ENCODE measurements at regions not wholly inside any gene's neighbourhood (a gene's known extent, or its start where the extent isn't known, plus 50 kb on each side); places are given as distances from the start of the nearest gene placed in this dataset.
"Not testable (repeated sequence)": the region's sequence is repeated elsewhere in the genome, so short reads cannot be mapped to it uniquely, and the experiment has no call there.

DNA sequence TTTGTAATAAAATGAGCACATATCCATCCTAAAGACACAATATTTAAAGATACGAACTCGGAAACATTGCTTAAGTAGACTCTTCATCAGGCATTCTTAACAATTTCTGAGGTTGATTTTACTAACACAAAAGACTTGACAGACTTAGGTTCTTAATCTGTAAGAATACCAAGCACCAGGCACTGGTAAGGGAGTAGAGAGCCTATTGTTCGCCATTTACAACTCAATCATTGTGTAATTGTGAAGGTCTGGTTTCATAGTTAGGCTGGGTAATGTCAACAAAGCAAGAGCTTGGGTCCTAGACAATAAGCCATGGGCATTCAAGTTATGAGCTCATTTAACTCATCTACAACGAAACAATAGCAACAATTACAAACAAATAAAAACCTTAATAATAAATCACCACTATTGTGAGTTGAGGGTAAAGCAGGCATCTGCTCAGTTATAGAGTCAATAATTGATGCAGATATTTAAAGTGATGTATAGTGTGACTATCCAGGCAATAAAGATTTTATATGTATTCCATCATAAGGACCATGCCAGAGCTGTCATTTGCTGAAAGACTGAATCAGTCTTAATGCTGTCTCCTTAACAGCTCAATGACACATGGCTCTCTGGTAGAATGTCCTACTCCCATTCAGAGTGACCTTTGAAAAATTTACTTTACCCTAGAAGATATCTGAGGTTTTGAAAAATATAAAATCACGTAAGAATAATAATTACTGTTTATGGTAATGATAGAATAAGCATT, 664.0 kb upstream of the PCDH7 start:
- no peaks in the 10 kb centered on the region for H3K4me1 Mint-ChIP-seq
- no peaks in the 10 kb centered on the region for H3K9me3 Mint-ChIP-seq
- H3K36me3 Mint-ChIP-seq (ENCODE audit: low read depth) = no peaks in the 10 kb centered on the region
- Histone ChIP-seq H3K9ac (ENCODE audit: extremely low read depth, low read length, poor library complexity, severe bottlenecking) (no peak overlapping the region), H3K4me3 (ENCODE audit: low read length) (no peak overlapping the region), H3K4me1 (ENCODE audit: control insufficient read depth, insufficient read depth, low read length) (no peaks in the 10 kb centered on the region), H3K36me3 (ENCODE audit: control insufficient read depth, insufficient read depth, low read length) (no peaks in the 10 kb centered on the region), H3K27ac (ENCODE audit: low read depth, low read length) (no peak overlapping the region), H3K27me3 (ENCODE audit: control insufficient read depth, insufficient read depth, low read length, poor library complexity, severe bottlenecking) (no peaks in the 10 kb centered on the region), H3K9me3 (ENCODE audit: control insufficient read depth, low read length) (no peaks in the 10 kb centered on the region)
- no peak overlapping the region for H3K27ac Mint-ChIP-seq
- WGBS, 2 experiments (ENCODE audit: insufficient coverage in 1 of 2, insufficient read length in 1 of 2) = 89 to 94% methylated on average over 2 to 4 of the region's 5 CpGs
- H3K4me3 Mint-ChIP-seq = no peak overlapping the region
- TF ChIP-seq CTCF (conservative IDR thresholded peaks at IDR 0.05) = no peak
- DNase-seq = no peak
- no peaks in the 10 kb centered on the region for H3K27me3 Mint-ChIP-seq (ENCODE audit: insufficient read depth)

- Histone ChIP-seq H3K27ac (ENCODE audit: low read depth, low read length) (no peak overlapping the region), H3K27me3 (ENCODE audit: control insufficient read depth, insufficient read depth, low read length, poor library complexity, severe bottlenecking) (no peaks in the 10 kb centered on the region), H3K4me1 (ENCODE audit: control insufficient read depth, insufficient read depth, low read length) (no peaks in the 10 kb centered on the region), H3K9me3 (ENCODE audit: control insufficient read depth, low read length) (no peaks in the 10 kb centered on the region), H3K4me3 (ENCODE audit: low read length) (no peak overlapping the region), H3K36me3 (ENCODE audit: control insufficient read depth, insufficient read depth, low read length) (no peaks in the 10 kb centered on the region), H3K9ac (ENCODE audit: extremely low read depth, low read length, poor library complexity, severe bottlenecking) (no peak overlapping the region)
- Mint-ChIP-seq H3K9me3 (no peaks in the 10 kb centered on the region), H3K27ac (no peak overlapping the region), H3K4me3 (no peak overlapping the region), H3K4me1 (no peaks in the 10 kb centered on the region), H3K36me3 (ENCODE audit: low read depth) (no peaks in the 10 kb centered on the region), H3K27me3 (ENCODE audit: insufficient read depth) (no peaks in the 10 kb centered on the region)
- no peak for DNase-seq
- no peak for TF ChIP-seq CTCF (conservative IDR thresholded peaks at IDR 0.05)
- 88% methylated on average over 1 of the region's 1 CpG; no CpG with 5 or more reads in 1 of the 2 experiments for WGBS, 2 experiments (ENCODE audit: insufficient coverage in 1 of 2, insufficient read length in 1 of 2)
These were observed 651.9 kb upstream of the PCDH7 start for GRCh38 chr4:30068234-30068633.

GRCh38 chr4:30073011-30073710, 647.0 kb upstream of the PCDH7 start:
- no peak overlapping the region for H3K9ac ChIP-seq (ENCODE audit: extremely low read depth, low read length, poor library complexity, severe bottlenecking)
- Mint-ChIP-seq H3K4me3 (no peak overlapping the region), H3K27me3 (ENCODE audit: insufficient read depth) (no peaks in the 10 kb centered on the region), H3K36me3 (ENCODE audit: low read depth) (no peaks in the 10 kb centered on the region), H3K27ac (no peak overlapping the region), H3K9me3 (no peaks in the 10 kb centered on the region), H3K4me1 (no peaks in the 10 kb centered on the region)
- H3K36me3 ChIP-seq (ENCODE audit: control insufficient read depth, insufficient read depth, low read length) = no peaks in the 10 kb centered on the region
- no peaks in the 10 kb centered on the region for H3K4me1 ChIP-seq (ENCODE audit: control insufficient read depth, insufficient read depth, low read length)
- no peak overlapping the region for H3K27ac ChIP-seq (ENCODE audit: low read depth, low read length)
- no peak for DNase-seq
- no peaks in the 10 kb centered on the region for H3K9me3 ChIP-seq (ENCODE audit: control insufficient read depth, low read length)
- TF ChIP-seq CTCF (conservative IDR thresholded peaks at IDR 0.05) = no peak
- no peaks in the 10 kb centered on the region for H3K27me3 ChIP-seq (ENCODE audit: control insufficient read depth, insufficient read depth, low read length, poor library complexity, severe bottlenecking)
- no peak overlapping the region for H3K4me3 ChIP-seq (ENCODE audit: low read length)
- WGBS, 2 experiments (ENCODE audit: insufficient coverage in 1 of 2, insufficient read length in 1 of 2) = 95% methylated on average over 3 of the region's 3 CpGs; no CpG with 5 or more reads in 1 of the 2 experiments

DNA sequence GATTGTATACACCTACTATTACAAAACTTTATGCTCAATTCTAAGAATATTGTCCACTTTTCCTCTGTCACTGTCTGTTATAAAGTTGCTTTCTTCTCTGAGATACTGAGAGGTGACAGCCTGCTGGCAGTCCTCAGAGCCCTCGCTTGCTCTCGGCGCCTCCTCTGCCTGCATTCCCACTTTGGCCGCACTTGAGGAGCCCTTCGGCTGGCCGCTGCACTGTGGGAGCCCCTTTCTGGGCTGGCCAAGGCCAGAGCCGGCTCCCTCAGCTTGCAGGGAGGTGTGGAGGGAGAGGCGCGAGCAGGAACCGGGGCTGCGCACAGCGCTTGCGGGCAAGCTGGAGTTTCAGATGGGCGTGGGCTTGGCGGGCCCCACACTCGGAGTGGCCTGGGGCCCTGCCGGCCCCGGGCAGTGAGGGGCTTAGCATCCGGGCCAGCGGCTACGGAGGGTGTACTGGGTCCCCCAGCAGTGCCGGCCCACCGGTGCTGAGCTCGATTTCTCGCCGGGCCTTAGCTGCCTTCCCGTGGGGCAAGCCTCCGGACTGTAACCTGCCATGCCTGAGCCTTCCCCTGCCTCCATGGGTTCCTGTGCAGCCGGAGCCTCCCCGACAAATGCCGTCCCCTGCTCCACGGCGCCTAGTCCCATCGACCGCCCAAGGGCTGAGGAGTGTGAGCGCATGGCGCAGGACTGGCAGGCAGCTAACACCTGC, 627.6 kb upstream of the PCDH7 start:
- not testable (repeated sequence) for H3K27me3 ChIP-seq (ENCODE audit: control insufficient read depth, insufficient read depth, low read length, poor library complexity, severe bottlenecking); H3K36me3 ChIP-seq (ENCODE audit: control insufficient read depth, insufficient read depth, low read length); H3K36me3 Mint-ChIP-seq (ENCODE audit: low read depth); H3K27ac Mint-ChIP-seq; H3K4me1 Mint-ChIP-seq; DNase-seq; H3K27me3 Mint-ChIP-seq (ENCODE audit: insufficient read depth); H3K4me1 ChIP-seq (ENCODE audit: control insufficient read depth, insufficient read depth, low read length); H3K27ac ChIP-seq (ENCODE audit: low read depth, low read length); H3K9ac ChIP-seq (ENCODE audit: extremely low read depth, low read length, poor library complexity, severe bottlenecking); H3K4me3 ChIP-seq (ENCODE audit: low read length); H3K4me3 Mint-ChIP-seq; H3K9me3 ChIP-seq (ENCODE audit: control insufficient read depth, low read length)
- 96 to 97% methylated on average over 6 to 37 of the region's 37 CpGs for WGBS, 2 experiments (ENCODE audit: insufficient coverage in 1 of 2, insufficient read length in 1 of 2)
- peaks cover 23% of the 10 kb centered on the region for H3K9me3 Mint-ChIP-seq
